ENCODE measurements at regions not wholly inside any gene's neighbourhood (a gene's known extent, or its start where the extent isn't known, plus 50 kb on each side); places are given as distances from the start of the nearest gene placed in this dataset.
"Not testable (repeated sequence)": the region's sequence is repeated elsewhere in the genome, so short reads cannot be mapped to it uniquely, and the experiment has no call there.

DNA sequence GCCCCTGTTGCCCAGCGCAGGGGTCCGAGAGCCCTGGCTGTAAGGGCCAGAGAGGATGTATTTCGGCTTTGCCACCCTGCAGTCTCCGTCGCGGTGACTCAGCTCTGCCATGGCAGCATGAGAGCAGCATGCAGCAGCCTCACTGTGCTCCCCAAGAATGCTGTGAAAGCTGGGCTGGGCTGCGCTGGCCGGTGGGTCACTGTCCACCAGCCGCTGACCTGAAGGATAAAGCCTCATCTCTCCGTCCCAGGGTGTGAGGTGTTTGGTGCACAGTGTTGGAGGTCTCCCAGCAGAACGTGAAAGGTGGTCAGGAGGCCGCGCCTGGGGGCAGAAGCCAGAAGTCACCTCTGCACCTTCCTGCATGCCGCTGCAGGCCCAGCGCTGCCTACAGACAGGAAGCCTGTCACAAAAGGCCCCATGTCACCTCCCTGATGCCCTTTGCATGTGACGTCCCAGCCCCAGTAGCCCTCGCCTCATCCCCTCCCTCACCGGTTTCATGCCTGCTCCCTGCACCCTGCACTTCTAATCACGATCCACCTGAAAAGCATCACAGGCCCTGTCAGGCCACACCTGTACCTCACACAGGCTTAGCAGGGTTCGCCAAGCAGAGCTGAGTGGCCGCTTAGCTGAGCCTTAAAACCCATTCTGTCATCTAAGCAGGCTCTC, 342.1 kb downstream of the EIPR1 start:
- Mint-ChIP-seq H3K9me3 (peaks cover 0 to 3% (median 2%) of the 10 kb centered on the region in 5 donors), H3K4me1 (no peaks in the 10 kb centered on the region), H3K36me3 (no peaks in the 10 kb centered on the region), H3K27ac (no peak overlapping the region), H3K4me3 (no peak overlapping the region), H3K27me3 (peaks cover 3 to 5% of the 10 kb centered on the region in 2 donors)
- Histone ChIP-seq H3K27me3 (ENCODE audit: insufficient read depth, low read length, poor library complexity, severe bottlenecking) (no peaks in the 10 kb centered on the region), H3K9me3 (ENCODE audit: low read length) (no peaks in the 10 kb centered on the region), H3K36me3 (ENCODE audit: insufficient read depth, low read length) (no peaks in the 10 kb centered on the region), H3K4me1 (ENCODE audit: insufficient read depth, low read length) (no peaks in the 10 kb centered on the region), H3K27ac (ENCODE audit: low read depth, low read length) (no peak overlapping the region), H3K4me3 (ENCODE audit: low read length) (no peak overlapping the region)
- POLR2A ChIA-PET, result no interaction called here
- CTCF ChIA-PET, result no interaction called here
- DNase-seq, result no peak

DNA sequence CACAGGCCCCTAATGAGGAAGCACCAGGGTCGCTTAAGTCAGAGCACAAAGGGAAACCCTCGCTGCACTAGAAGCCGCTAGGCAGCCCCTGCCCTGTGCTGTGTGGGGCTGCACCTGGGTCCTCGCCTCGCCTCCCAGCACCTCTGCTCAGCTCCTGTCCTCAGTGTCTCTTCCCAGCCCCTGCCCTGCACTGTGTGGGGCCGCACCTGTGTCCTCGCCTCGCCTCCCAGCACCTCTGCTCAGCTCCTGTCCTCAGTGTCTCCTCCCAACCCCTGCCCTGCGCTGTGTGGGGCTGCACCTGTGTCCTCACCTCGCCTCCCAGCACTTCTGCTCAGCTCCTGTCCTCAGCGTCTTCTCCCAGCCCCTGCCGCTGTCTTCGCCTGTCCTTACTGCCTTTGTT, 342.8 kb downstream of the EIPR1 start:
- peaks cover 0 to 3% (median 0%) of the 10 kb centered on the region in 3 donors for H3K36me3 Mint-ChIP-seq
- no peaks in the 10 kb centered on the region for H3K4me1 ChIP-seq (ENCODE audit: insufficient read depth, low read length)
- CTCF ChIA-PET, result no interaction called here

DNA sequence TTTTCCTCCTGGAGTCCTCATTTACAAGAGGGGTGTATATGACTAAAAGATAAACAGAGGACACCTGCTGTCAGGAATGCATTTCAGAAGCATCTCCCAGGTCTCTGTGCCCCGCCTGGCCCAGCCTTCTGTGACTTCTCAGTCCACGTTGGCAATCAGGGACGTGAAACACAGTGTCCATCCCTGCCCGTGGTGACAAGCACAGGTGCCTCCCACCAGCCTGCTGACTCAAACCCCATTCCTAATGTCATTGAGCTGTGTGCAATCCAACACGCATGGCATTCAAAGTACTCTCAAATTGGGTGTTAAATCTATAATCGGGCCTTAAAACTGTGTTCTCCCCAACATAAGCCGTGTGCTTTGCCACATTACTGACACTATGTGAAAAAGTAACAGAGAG, 343.2 kb downstream of the EIPR1 start:
- Histone ChIP-seq H3K27ac (ENCODE audit: low read depth, low read length) (no peak overlapping the region), H3K27me3 (ENCODE audit: insufficient read depth, low read length, poor library complexity, severe bottlenecking) (no peaks in the 10 kb centered on the region), H3K9me3 (ENCODE audit: low read length) (no peaks in the 10 kb centered on the region), H3K36me3 (ENCODE audit: insufficient read depth, low read length) (no peaks in the 10 kb centered on the region), H3K4me3 (ENCODE audit: low read length) (no peak overlapping the region), H3K4me1 (ENCODE audit: insufficient read depth, low read length) (no peaks in the 10 kb centered on the region)
- Mint-ChIP-seq H3K27ac (no peak overlapping the region), H3K36me3 (peaks cover 0 to 3% (median 0%) of the 10 kb centered on the region in 3 donors), H3K4me1 (no peaks in the 10 kb centered on the region), H3K9me3 (peaks cover 0 to 5% (median 2%) of the 10 kb centered on the region in 5 donors), H3K4me3 (no peak overlapping the region), H3K27me3 (peaks cover 3 to 5% of the 10 kb centered on the region in 2 donors)
- no peak for DNase-seq
- ChIA-PET POLR2A (no interaction called here), CTCF (no interaction called here)

More for the DNA sequence above, 342.8 kb downstream of the EIPR1 start:
- Mint-ChIP-seq H3K4me3 (no peak overlapping the region), H3K27me3 (peaks cover 3 to 5% of the 10 kb centered on the region in 2 donors), H3K9me3 (peaks cover 0 to 4% (median 3%) of the 10 kb centered on the region in 5 donors), H3K27ac (peak overlapping the region in 1 of 8 donors; percentile 47), H3K4me1 (no peaks in the 10 kb centered on the region)
- Histone ChIP-seq H3K4me3 (ENCODE audit: low read length) (no peak overlapping the region), H3K27ac (ENCODE audit: low read depth, low read length) (no peak overlapping the region), H3K36me3 (ENCODE audit: insufficient read depth, low read length) (no peaks in the 10 kb centered on the region), H3K9me3 (ENCODE audit: low read length) (no peaks in the 10 kb centered on the region), H3K27me3 (ENCODE audit: insufficient read depth, low read length, poor library complexity, severe bottlenecking) (no peaks in the 10 kb centered on the region)
- DNase-seq, result no peak
- POLR2A ChIA-PET, result no interaction called here

DNA sequence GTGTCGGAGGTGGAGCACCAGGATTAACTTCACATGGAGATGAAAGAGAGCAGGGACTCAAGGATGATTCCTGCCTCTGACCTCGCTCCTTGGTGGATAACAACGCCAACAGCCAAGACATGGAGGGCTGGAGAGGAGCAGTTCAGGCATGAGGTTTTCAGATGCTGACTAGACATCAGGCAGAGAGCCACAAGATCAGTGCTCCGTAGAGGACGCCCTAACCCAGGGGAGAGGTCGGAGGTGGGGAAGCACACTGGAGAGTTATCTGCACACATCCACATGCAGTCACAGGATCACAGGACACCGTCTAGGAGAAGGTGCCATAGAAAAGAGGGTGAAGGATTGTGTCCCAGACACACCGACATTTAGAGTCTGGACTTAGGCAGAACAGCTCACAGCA, 344.3 kb downstream of the EIPR1 start:
- H3K36me3 Mint-ChIP-seq, result peaks cover 0 to 3% (median 0%) of the 10 kb centered on the region in 3 donors
- no peaks in the 10 kb centered on the region for H3K27me3 ChIP-seq (ENCODE audit: insufficient read depth, low read length, poor library complexity, severe bottlenecking)
- H3K4me3 Mint-ChIP-seq, result no peak overlapping the region
- ChIA-PET POLR2A (no interaction called here), CTCF (no interaction called here)
- H3K4me3 ChIP-seq (ENCODE audit: low read length), result no peak overlapping the region
- H3K9me3 ChIP-seq (ENCODE audit: low read length), result no peaks in the 10 kb centered on the region
- DNase-seq, result no peak
- H3K27me3 Mint-ChIP-seq, result peaks cover 1 to 2% of the 10 kb centered on the region in 2 donors
- H3K9me3 Mint-ChIP-seq, result peaks cover 0 to 5% (median 2%) of the 10 kb centered on the region in 5 donors
- H3K27ac Mint-ChIP-seq, result no peak overlapping the region
- H3K4me1 ChIP-seq (ENCODE audit: insufficient read depth, low read length), result no peaks in the 10 kb centered on the region
- H3K4me1 Mint-ChIP-seq, result no peaks in the 10 kb centered on the region
- H3K36me3 ChIP-seq (ENCODE audit: insufficient read depth, low read length), result no peaks in the 10 kb centered on the region
- H3K27ac ChIP-seq (ENCODE audit: low read depth, low read length), result no peak overlapping the region

DNA sequence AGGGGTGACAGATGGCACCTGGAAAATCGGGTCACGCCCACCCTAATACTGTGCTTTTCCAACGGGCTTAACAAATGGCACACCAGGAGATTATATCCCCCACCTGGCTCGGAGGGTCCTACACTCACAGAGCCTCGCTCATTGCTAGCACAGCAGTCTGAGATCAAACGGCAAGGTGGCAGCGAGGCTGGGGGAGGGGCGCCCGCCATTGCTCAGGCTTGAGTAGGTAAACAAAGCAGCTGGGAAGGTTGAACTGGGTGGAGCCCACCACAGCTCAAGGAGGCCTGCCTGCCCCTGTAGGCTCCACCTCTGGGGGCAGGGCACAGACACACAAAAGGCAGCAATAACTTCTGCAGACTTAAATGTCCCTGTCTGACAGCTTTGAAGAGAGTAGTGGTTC, 346.8 kb downstream of the EIPR1 start:
- H3K36me3 ChIP-seq (ENCODE audit: insufficient read depth, low read length); H3K4me1 ChIP-seq (ENCODE audit: insufficient read depth, low read length); H3K36me3 Mint-ChIP-seq; DNase-seq; H3K9me3 ChIP-seq (ENCODE audit: low read length); CTCF ChIA-PET; H3K27me3 Mint-ChIP-seq; H3K4me1 Mint-ChIP-seq; H3K27ac Mint-ChIP-seq; POLR2A ChIA-PET; H3K4me3 Mint-ChIP-seq; H3K27me3 ChIP-seq (ENCODE audit: insufficient read depth, low read length, poor library complexity, severe bottlenecking); H3K4me3 ChIP-seq (ENCODE audit: low read length); H3K27ac ChIP-seq (ENCODE audit: low read depth, low read length); H3K9me3 Mint-ChIP-seq: not testable (repeated sequence)

DNA sequence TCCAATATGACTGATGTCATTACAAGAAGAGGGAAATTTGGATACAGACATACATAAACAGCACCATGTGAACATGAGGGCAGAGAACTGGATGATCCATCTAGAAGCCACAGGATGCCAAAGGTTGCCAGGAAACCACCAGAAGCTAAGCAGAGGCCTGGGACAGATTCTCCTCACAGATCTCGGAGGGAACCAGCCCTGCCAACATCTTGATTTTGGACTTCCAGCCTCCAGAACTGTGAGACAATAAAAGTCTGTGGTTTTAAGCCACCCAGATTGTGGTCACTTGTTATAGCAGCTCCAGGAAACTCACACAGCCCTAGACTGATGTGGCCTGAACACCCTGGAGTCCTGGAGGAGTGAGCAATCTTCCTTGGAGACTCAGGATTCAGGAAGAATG, 351.6 kb downstream of the EIPR1 start:
- peaks cover 0 to 5% (median 0%) of the 10 kb centered on the region in 5 donors for H3K9me3 Mint-ChIP-seq
- H3K4me3 ChIP-seq (ENCODE audit: low read length), result no peak overlapping the region
- H3K36me3 ChIP-seq (ENCODE audit: insufficient read depth, low read length), result no peaks in the 10 kb centered on the region
- peaks cover 4 to 13% of the 10 kb centered on the region in 2 donors for H3K27me3 Mint-ChIP-seq
- POLR2A ChIA-PET, result no interaction called here
- H3K9me3 ChIP-seq (ENCODE audit: low read length), result no peaks in the 10 kb centered on the region
- H3K27ac ChIP-seq (ENCODE audit: low read depth, low read length), result no peak overlapping the region
- no peaks in the 10 kb centered on the region for H3K27me3 ChIP-seq (ENCODE audit: insufficient read depth, low read length, poor library complexity, severe bottlenecking)
- peaks cover 0 to 3% (median 0%) of the 10 kb centered on the region in 3 donors for H3K36me3 Mint-ChIP-seq
- H3K4me1 ChIP-seq (ENCODE audit: insufficient read depth, low read length), result no peaks in the 10 kb centered on the region
- DNase-seq, result no peak
- CTCF ChIA-PET, result no interaction called here
- no peak overlapping the region for H3K27ac Mint-ChIP-seq
- no peak overlapping the region for H3K4me3 Mint-ChIP-seq
- H3K4me1 Mint-ChIP-seq, result no peaks in the 10 kb centered on the region

DNA sequence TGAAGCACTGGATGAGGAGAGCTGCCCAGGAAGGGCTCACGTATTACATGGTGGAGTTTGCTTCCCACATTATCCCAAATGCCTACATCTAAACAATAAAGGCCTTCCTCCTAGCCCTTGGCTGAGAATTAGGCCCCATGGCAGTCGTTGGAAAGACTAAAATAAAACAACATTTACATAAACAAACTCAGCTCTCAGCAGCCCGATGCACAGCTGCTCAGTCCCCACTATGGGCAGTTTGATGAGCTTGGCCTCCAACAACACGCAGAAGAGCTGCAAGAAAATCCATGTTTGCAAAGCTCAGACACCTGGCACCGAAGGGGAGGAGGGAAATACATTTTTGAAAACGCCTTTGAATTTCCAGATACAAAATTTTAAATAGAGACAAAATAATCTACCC, 352.4 kb downstream of the EIPR1 start:
- peaks cover 0 to 3% (median 0%) of the 10 kb centered on the region in 3 donors for H3K36me3 Mint-ChIP-seq
- Histone ChIP-seq H3K27me3 (ENCODE audit: insufficient read depth, low read length, poor library complexity, severe bottlenecking) (no peaks in the 10 kb centered on the region), H3K36me3 (ENCODE audit: insufficient read depth, low read length) (no peaks in the 10 kb centered on the region), H3K4me1 (ENCODE audit: insufficient read depth, low read length) (no peaks in the 10 kb centered on the region), H3K9me3 (ENCODE audit: low read length) (no peaks in the 10 kb centered on the region), H3K4me3 (ENCODE audit: low read length) (no peak overlapping the region), H3K27ac (ENCODE audit: low read depth, low read length) (no peak overlapping the region)
- H3K27ac Mint-ChIP-seq, result no peak overlapping the region
- DNase-seq, result no peak
- peaks cover 0 to 5% (median 0%) of the 10 kb centered on the region in 5 donors for H3K9me3 Mint-ChIP-seq
- H3K4me3 Mint-ChIP-seq, result no peak overlapping the region
- peaks cover 4 to 13% of the 10 kb centered on the region in 2 donors for H3K27me3 Mint-ChIP-seq
- H3K4me1 Mint-ChIP-seq, result no peaks in the 10 kb centered on the region
- ChIA-PET CTCF (no interaction called here), POLR2A (no interaction called here)

DNA sequence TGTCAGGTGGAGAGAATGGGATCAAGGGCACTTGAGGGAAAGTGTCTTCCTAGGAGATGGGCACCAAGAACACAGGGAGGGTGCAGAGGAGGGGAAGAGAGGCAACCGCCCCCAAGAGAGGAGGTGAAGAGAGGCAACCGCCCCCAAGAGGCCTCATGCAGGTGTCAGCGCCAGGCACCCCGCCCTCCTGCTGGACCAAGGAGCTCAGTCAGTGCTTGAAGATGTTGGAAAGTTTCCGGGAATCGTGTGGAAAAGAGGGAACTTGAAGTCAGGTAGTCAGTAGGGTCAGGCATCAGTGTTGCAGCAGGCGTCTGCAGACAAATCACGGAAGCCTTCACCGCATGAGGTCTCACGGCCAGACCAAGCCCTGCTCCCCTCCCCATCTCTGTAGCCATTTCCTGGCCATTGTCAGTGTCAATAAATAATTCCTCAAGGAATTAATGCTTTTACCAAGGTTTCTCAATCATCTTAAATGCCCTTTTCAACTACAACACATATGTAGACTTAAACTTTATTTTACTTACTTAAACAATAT, 353.1 kb downstream of the EIPR1 start:
- Mint-ChIP-seq H3K4me1 (no peaks in the 10 kb centered on the region), H3K27ac (no peak overlapping the region), H3K27me3 (peaks cover 6 to 13% of the 10 kb centered on the region in 2 donors), H3K36me3 (no peaks in the 10 kb centered on the region), H3K9me3 (peaks cover 0 to 5% (median 0%) of the 10 kb centered on the region in 5 donors), H3K4me3 (no peak overlapping the region)
- H3K4me3 ChIP-seq (ENCODE audit: low read length), result no peak overlapping the region
- no peaks in the 10 kb centered on the region for H3K36me3 ChIP-seq (ENCODE audit: insufficient read depth, low read length)
- H3K4me1 ChIP-seq (ENCODE audit: insufficient read depth, low read length), result no peaks in the 10 kb centered on the region
- CTCF ChIA-PET, result no interaction called here
- no peaks in the 10 kb centered on the region for H3K27me3 ChIP-seq (ENCODE audit: insufficient read depth, low read length, poor library complexity, severe bottlenecking)
- DNase-seq, result no peak
- POLR2A ChIA-PET, result no interaction called here
- H3K9me3 ChIP-seq (ENCODE audit: low read length), result no peaks in the 10 kb centered on the region
- no peak overlapping the region for H3K27ac ChIP-seq (ENCODE audit: low read depth, low read length)
